ENCODE measurements at regions not wholly inside any gene's neighbourhood (a gene's known extent, or its start where the extent isn't known, plus 50 kb on each side); places are given as distances from the start of the nearest gene placed in this dataset.
"Not testable (repeated sequence)": the region's sequence is repeated elsewhere in the genome, so short reads cannot be mapped to it uniquely, and the experiment has no call there.

GRCh38 chr10:109261231-109261630 is 662.1 kb downstream of the XPNPEP1 start:
- Histone ChIP-seq H3K36me3 (ENCODE audit: control insufficient read depth, insufficient read depth, low read length) (no peaks in the 10 kb centered on the region), H3K9ac (ENCODE audit: low read depth, low read length) (no peak overlapping the region), H3K4me1 (ENCODE audit: control insufficient read depth, insufficient read depth, low read length) (no peaks in the 10 kb centered on the region), H3K4me3 (ENCODE audit: low read depth, low read length) (no peak overlapping the region), H3K9me3 (ENCODE audit: control insufficient read depth, insufficient read depth, low read length) (peaks cover 13% of the 10 kb centered on the region), H3K27me3 (ENCODE audit: control insufficient read depth, insufficient read depth, low read length) (no peaks in the 10 kb centered on the region)

- no peak overlapping the region for H3K9ac ChIP-seq (ENCODE audit: low read depth, low read length)
- no peaks in the 10 kb centered on the region for H3K36me3 ChIP-seq (ENCODE audit: control insufficient read depth, insufficient read depth, low read length)
- no peaks in the 10 kb centered on the region for H3K4me1 ChIP-seq (ENCODE audit: control insufficient read depth, insufficient read depth, low read length)
- H3K27me3 ChIP-seq (ENCODE audit: control insufficient read depth, insufficient read depth, low read length), result no peaks in the 10 kb centered on the region
- H3K9me3 ChIP-seq (ENCODE audit: control insufficient read depth, insufficient read depth, low read length), result peaks cover 13% of the 10 kb centered on the region
- no peak overlapping the region for H3K4me3 ChIP-seq (ENCODE audit: low read depth, low read length)
Measured at GRCh38 chr10:109259293-109259692, 664.0 kb downstream of the XPNPEP1 start.

GRCh38 chr10:109253306-109253705 is 670.0 kb downstream of the XPNPEP1 start:
- no peaks in the 10 kb centered on the region for H3K36me3 ChIP-seq (ENCODE audit: control insufficient read depth, insufficient read depth, low read length)
- no peaks in the 10 kb centered on the region for H3K4me1 ChIP-seq (ENCODE audit: control insufficient read depth, insufficient read depth, low read length)
- no peak overlapping the region for H3K4me3 ChIP-seq (ENCODE audit: low read depth, low read length)
- H3K27me3 ChIP-seq (ENCODE audit: control insufficient read depth, insufficient read depth, low read length), result no peaks in the 10 kb centered on the region
- H3K9ac ChIP-seq (ENCODE audit: low read depth, low read length), result no peak overlapping the region
- H3K9me3 ChIP-seq (ENCODE audit: control insufficient read depth, insufficient read depth, low read length), result no peaks in the 10 kb centered on the region

- Histone ChIP-seq H3K4me1 (ENCODE audit: control insufficient read depth, insufficient read depth, low read length) (no peaks in the 10 kb centered on the region), H3K4me3 (ENCODE audit: low read depth, low read length) (no peak overlapping the region), H3K27me3 (ENCODE audit: control insufficient read depth, insufficient read depth, low read length) (no peaks in the 10 kb centered on the region), H3K9me3 (ENCODE audit: control insufficient read depth, insufficient read depth, low read length) (no peaks in the 10 kb centered on the region), H3K36me3 (ENCODE audit: control insufficient read depth, insufficient read depth, low read length) (no peaks in the 10 kb centered on the region), H3K9ac (ENCODE audit: low read depth, low read length) (no peak overlapping the region)
Measured at GRCh38 chr10:109250152-109250551, 673.2 kb downstream of the XPNPEP1 start.

GRCh38 chr10:109247814-109248213 is 675.5 kb downstream of the XPNPEP1 start:
- H3K27me3 ChIP-seq (ENCODE audit: control insufficient read depth, insufficient read depth, low read length), result no peaks in the 10 kb centered on the region
- no peak overlapping the region for H3K4me3 ChIP-seq (ENCODE audit: low read depth, low read length)
- H3K9me3 ChIP-seq (ENCODE audit: control insufficient read depth, insufficient read depth, low read length), result no peaks in the 10 kb centered on the region
- no peaks in the 10 kb centered on the region for H3K36me3 ChIP-seq (ENCODE audit: control insufficient read depth, insufficient read depth, low read length)
- H3K9ac ChIP-seq (ENCODE audit: low read depth, low read length), result no peak overlapping the region
- H3K4me1 ChIP-seq (ENCODE audit: control insufficient read depth, insufficient read depth, low read length), result no peaks in the 10 kb centered on the region

- Histone ChIP-seq H3K4me3 (ENCODE audit: low read depth, low read length) (no peak overlapping the region), H3K27me3 (ENCODE audit: control insufficient read depth, insufficient read depth, low read length) (no peaks in the 10 kb centered on the region), H3K36me3 (ENCODE audit: control insufficient read depth, insufficient read depth, low read length) (no peaks in the 10 kb centered on the region), H3K9me3 (ENCODE audit: control insufficient read depth, insufficient read depth, low read length) (no peaks in the 10 kb centered on the region), H3K9ac (ENCODE audit: low read depth, low read length) (no peak overlapping the region), H3K4me1 (ENCODE audit: control insufficient read depth, insufficient read depth, low read length) (no peaks in the 10 kb centered on the region)
Measured at GRCh38 chr10:109245821-109246220, 677.5 kb downstream of the XPNPEP1 start.

DNA sequence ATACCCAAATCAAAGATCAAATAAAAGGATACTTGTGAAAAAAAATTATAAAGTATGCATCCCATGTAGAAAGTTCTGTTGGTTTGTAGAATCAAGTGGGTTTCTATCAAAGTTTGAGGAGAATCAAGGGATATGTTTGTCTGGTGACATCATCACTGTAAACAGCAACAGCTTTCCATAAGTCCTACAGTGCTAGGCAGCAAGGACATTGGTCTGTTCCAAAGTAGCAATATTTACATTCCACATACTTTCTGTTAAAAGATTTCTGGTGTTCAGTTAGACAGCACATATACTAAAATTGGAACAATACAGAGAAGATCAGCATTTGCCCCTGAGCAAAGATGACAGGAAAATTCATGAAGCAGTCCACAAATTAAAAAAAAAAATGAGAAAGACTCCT is 683.9 kb downstream of the XPNPEP1 start:
- no peak overlapping the region for H3K9ac ChIP-seq (ENCODE audit: low read depth, low read length)
- no peak overlapping the region for H3K4me3 ChIP-seq (ENCODE audit: low read depth, low read length)
- H3K9me3 ChIP-seq (ENCODE audit: control insufficient read depth, insufficient read depth, low read length), result no peaks in the 10 kb centered on the region
- H3K36me3 ChIP-seq (ENCODE audit: control insufficient read depth, insufficient read depth, low read length), result no peaks in the 10 kb centered on the region
- H3K4me1 ChIP-seq (ENCODE audit: control insufficient read depth, insufficient read depth, low read length), result no peaks in the 10 kb centered on the region
- H3K27me3 ChIP-seq (ENCODE audit: control insufficient read depth, insufficient read depth, low read length), result no peaks in the 10 kb centered on the region

DNA sequence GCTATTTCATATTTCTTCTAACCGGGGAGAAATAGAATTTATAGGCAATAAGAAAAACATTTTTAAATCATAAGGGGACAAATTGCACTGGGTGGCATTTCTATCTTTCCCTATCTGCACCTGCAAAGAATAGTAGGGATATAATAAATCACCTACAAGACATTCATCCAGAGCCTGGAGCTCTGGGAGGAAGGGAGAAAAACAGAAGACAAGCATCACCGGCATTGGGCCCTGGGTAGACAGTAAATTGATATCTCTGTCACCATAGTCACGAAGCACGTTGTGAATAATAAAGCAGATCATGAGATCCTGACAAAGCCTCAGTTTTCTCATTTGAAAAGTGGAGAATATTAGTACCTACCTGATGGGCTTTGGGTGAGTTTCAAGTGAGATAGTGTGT is 685.6 kb downstream of the XPNPEP1 start:
- H3K27me3 ChIP-seq (ENCODE audit: control insufficient read depth, insufficient read depth, low read length), result no peaks in the 10 kb centered on the region
- H3K9me3 ChIP-seq (ENCODE audit: control insufficient read depth, insufficient read depth, low read length), result no peaks in the 10 kb centered on the region
- H3K36me3 ChIP-seq (ENCODE audit: control insufficient read depth, insufficient read depth, low read length), result no peaks in the 10 kb centered on the region

GRCh38 chr10:109237050-109237449 is 686.3 kb downstream of the XPNPEP1 start:
- Histone ChIP-seq H3K36me3 (ENCODE audit: control insufficient read depth, insufficient read depth, low read length) (no peaks in the 10 kb centered on the region), H3K9me3 (ENCODE audit: control insufficient read depth, insufficient read depth, low read length) (no peaks in the 10 kb centered on the region), H3K27me3 (ENCODE audit: control insufficient read depth, insufficient read depth, low read length) (no peaks in the 10 kb centered on the region), H3K4me3 (ENCODE audit: low read depth, low read length) (no peak overlapping the region), H3K9ac (ENCODE audit: low read depth, low read length) (no peak overlapping the region), H3K4me1 (ENCODE audit: control insufficient read depth, insufficient read depth, low read length) (no peaks in the 10 kb centered on the region)

More for the DNA sequence above, 685.6 kb downstream of the XPNPEP1 start:
- H3K4me1 ChIP-seq (ENCODE audit: control insufficient read depth, insufficient read depth, low read length), result no peaks in the 10 kb centered on the region
- H3K9ac ChIP-seq (ENCODE audit: low read depth, low read length), result no peak overlapping the region
- H3K4me3 ChIP-seq (ENCODE audit: low read depth, low read length), result no peak overlapping the region

- not testable (repeated sequence) for H3K27me3 ChIP-seq (ENCODE audit: control insufficient read depth, insufficient read depth, low read length); H3K9me3 ChIP-seq (ENCODE audit: control insufficient read depth, insufficient read depth, low read length); H3K9ac ChIP-seq (ENCODE audit: low read depth, low read length); H3K36me3 ChIP-seq (ENCODE audit: control insufficient read depth, insufficient read depth, low read length); H3K4me3 ChIP-seq (ENCODE audit: low read depth, low read length); H3K4me1 ChIP-seq (ENCODE audit: control insufficient read depth, insufficient read depth, low read length)
Measured at GRCh38 chr10:109223533-109223932, 699.8 kb downstream of the XPNPEP1 start.

GRCh38 chr10:109219935-109220605 is 703.2 kb downstream of the XPNPEP1 start:
- H3K9ac ChIP-seq (ENCODE audit: low read depth, low read length), result no peak overlapping the region
- H3K4me1 ChIP-seq (ENCODE audit: control insufficient read depth, insufficient read depth, low read length), result no peaks in the 10 kb centered on the region
- no peaks in the 10 kb centered on the region for H3K9me3 ChIP-seq (ENCODE audit: control insufficient read depth, insufficient read depth, low read length)
- no peaks in the 10 kb centered on the region for H3K27me3 ChIP-seq (ENCODE audit: control insufficient read depth, insufficient read depth, low read length)
- no peak overlapping the region for H3K4me3 ChIP-seq (ENCODE audit: low read depth, low read length)
- H3K36me3 ChIP-seq (ENCODE audit: control insufficient read depth, insufficient read depth, low read length), result no peaks in the 10 kb centered on the region

DNA sequence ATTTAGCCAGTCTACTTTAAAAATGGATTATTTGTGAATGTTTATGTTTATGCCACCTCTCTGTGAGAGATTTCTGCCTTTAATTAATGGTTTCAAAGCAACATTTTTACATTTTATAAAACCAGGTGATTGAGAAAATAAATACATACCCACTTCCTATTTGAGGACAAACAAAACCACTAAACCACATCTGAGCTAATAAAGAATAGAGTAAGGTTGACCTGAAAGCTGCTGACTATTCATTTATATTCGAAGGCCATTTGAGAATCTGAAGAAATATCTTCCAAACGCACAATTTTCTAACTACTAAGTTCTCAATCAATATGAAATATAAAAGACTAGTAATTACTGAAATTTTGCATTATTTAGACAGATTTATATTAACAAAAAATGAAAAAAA is 705.1 kb downstream of the XPNPEP1 start:
- no peaks in the 10 kb centered on the region for H3K27me3 ChIP-seq (ENCODE audit: control insufficient read depth, insufficient read depth, low read length)
- no peaks in the 10 kb centered on the region for H3K9me3 ChIP-seq (ENCODE audit: control insufficient read depth, insufficient read depth, low read length)
- H3K4me3 ChIP-seq (ENCODE audit: low read depth, low read length), result no peak overlapping the region
- no peak overlapping the region for H3K9ac ChIP-seq (ENCODE audit: low read depth, low read length)
- H3K36me3 ChIP-seq (ENCODE audit: control insufficient read depth, insufficient read depth, low read length), result no peaks in the 10 kb centered on the region
- no peaks in the 10 kb centered on the region for H3K4me1 ChIP-seq (ENCODE audit: control insufficient read depth, insufficient read depth, low read length)

Measured in iPS-15b (cell line).